H9 (cell line): ENCODE measurements at regions not wholly inside any gene's neighbourhood (a gene's known extent, or its start where the extent isn't known, plus 50 kb on each side); places are given as distances from the start of the nearest gene placed in this dataset.
A peak's percentile ranks its signal among the peaks of the same experiment; 100 is the strongest.

ENCODE experiments used
- DNase-seq: peaks from one replicate; pipeline ENCODE4 v3.0.0-alpha.2; 2017
- H2AFZ ChIP-seq: one replicate; pipeline ENCODE4 v1.6.1; 2013; ENCODE audit warnings: mild to moderate bottlenecking, low read length, control low read depth, moderate library complexity
- H2AK5ac ChIP-seq: 2 replicates; pipeline ENCODE4 v1.6.1; 2013; ENCODE audit warnings: low read length, control low read depth, mixed read lengths; ENCODE audit not compliant: insufficient read length
- H2BK120ac ChIP-seq: one replicate; pipeline ENCODE4 v1.6.1; 2013; ENCODE audit warnings: low read depth, mild to moderate bottlenecking, low read length, control low read depth, inconsistent platforms; ENCODE audit not compliant: poor library complexity, severe bottlenecking
- H2BK12ac ChIP-seq: 2 replicates; pipeline ENCODE4 v1.6.1; 2013; ENCODE audit warnings: low read length, control low read depth, mixed read lengths, low read depth; ENCODE audit not compliant: insufficient read length
- H2BK15ac ChIP-seq: 2 replicates; pipeline ENCODE4 v1.6.1; 2013; ENCODE audit warnings: low read depth, low read length, control low read depth
- H2BK20ac ChIP-seq: one replicate; pipeline ENCODE4 v1.6.1; 2013; ENCODE audit warnings: low read depth, mild to moderate bottlenecking, low read length, control low read depth, inconsistent platforms; ENCODE audit not compliant: poor library complexity, severe bottlenecking
- H2BK5ac ChIP-seq: 2 replicates; pipeline ENCODE4 v1.6.1; 2013; ENCODE audit warnings: low read length, control low read depth, mixed read lengths; ENCODE audit not compliant: insufficient read length
- H3K14ac ChIP-seq: 2 replicates; pipeline ENCODE4 v1.6.1; 2013; ENCODE audit warnings: low read length, control low read depth; ENCODE audit not compliant: insufficient read depth
- H3K18ac ChIP-seq: 2 replicates; pipeline ENCODE4 v1.6.1; 2013; ENCODE audit warnings: low read depth, mild to moderate bottlenecking, mixed read lengths, low read length, control low read depth; ENCODE audit not compliant: insufficient read length
- H3K23ac ChIP-seq: 2 replicates; pipeline ENCODE4 v1.6.1; 2013; ENCODE audit warnings: low read length, control low read depth, mixed read lengths, low read depth; ENCODE audit not compliant: insufficient read length
- H3K23me2 ChIP-seq: 2 replicates; pipeline ENCODE4 v1.6.1; 2013; ENCODE audit warnings: low read depth, mild to moderate bottlenecking, mixed read lengths, low read length, control low read depth; ENCODE audit not compliant: insufficient read length, poor library complexity, severe bottlenecking
- H3K27ac ChIP-seq: 2 replicates; pipeline ENCODE4 v1.5.1; 2013; ENCODE audit warnings: low read length, control low read depth, mixed read lengths, low read depth; ENCODE audit not compliant: insufficient read length
- H3K27me3 ChIP-seq: 2 replicates; pipeline ENCODE4 v1.6.1; 2013; ENCODE audit warnings: low read length, control low read depth, inconsistent platforms; ENCODE audit not compliant: insufficient read depth
- H3K4ac ChIP-seq: 2 replicates; pipeline ENCODE4 v1.6.1; 2013; ENCODE audit warnings: low read depth, mild to moderate bottlenecking, control low read depth, inconsistent platforms, low read length, moderate library complexity
- H3K4me1 ChIP-seq: 2 replicates; pipeline ENCODE4 v1.6.1; 2013; ENCODE audit warnings: low read length, control low read depth, inconsistent platforms; ENCODE audit not compliant: insufficient read depth
- H3K4me2 ChIP-seq: 2 replicates; pipeline ENCODE4 v1.6.1; 2013; ENCODE audit warnings: low read length, control low read depth, mixed read lengths; ENCODE audit not compliant: insufficient read length, insufficient read depth
- H3K56ac ChIP-seq: 2 replicates; pipeline ENCODE4 v1.6.1; 2013; ENCODE audit warnings: low read depth, mild to moderate bottlenecking, mixed read lengths, low read length, control low read depth; ENCODE audit not compliant: insufficient read length
- H3K79me1 ChIP-seq: 2 replicates; pipeline ENCODE4 v1.6.1; 2013; ENCODE audit warnings: low read depth, mild to moderate bottlenecking, moderate library complexity, low read length, control low read depth, inconsistent platforms; ENCODE audit not compliant: insufficient read depth, poor library complexity, severe bottlenecking
- H3K79me2 ChIP-seq: 2 replicates; pipeline ENCODE4 v1.6.1; 2013; ENCODE audit warnings: low read length, control low read depth, inconsistent platforms; ENCODE audit not compliant: insufficient read depth
- H3K9ac ChIP-seq: 2 replicates; pipeline ENCODE4 v1.6.1; 2013; ENCODE audit warnings: low read length, control low read depth, mixed read lengths; ENCODE audit not compliant: insufficient read length; ENCODE audit errors: extremely low read depth
- H3K9me3 ChIP-seq: one replicate; pipeline ENCODE4 v1.6.1; 2013; ENCODE audit warnings: low read depth, low read length, inconsistent platforms; ENCODE audit not compliant: control insufficient read depth
- H3T11ph ChIP-seq: one replicate; pipeline ENCODE4 v1.6.1; 2013; ENCODE audit warnings: mild to moderate bottlenecking, low read length, control low read depth, inconsistent platforms
- H4K20me1 ChIP-seq: one replicate; pipeline ENCODE4 v1.6.1; 2013; ENCODE audit not compliant: control insufficient read depth, insufficient read length, insufficient read depth
- H4K5ac ChIP-seq: 2 replicates; pipeline ENCODE4 v1.6.1; 2013; ENCODE audit warnings: low read depth, mild to moderate bottlenecking, mixed read lengths, low read length, control low read depth; ENCODE audit not compliant: insufficient read length
- H4K8ac ChIP-seq: replicated peaks from 2 replicates; pipeline ENCODE4 v1.6.1; 2013; ENCODE audit warnings: low read length, control low read depth, mixed read lengths, low read depth; ENCODE audit not compliant: insufficient read length
- H4K91ac ChIP-seq: 2 replicates; pipeline ENCODE4 v1.6.1; 2013; ENCODE audit warnings: low read depth, mild to moderate bottlenecking, moderate library complexity, mixed read lengths, low read length, control low read depth; ENCODE audit not compliant: insufficient read length
- H3K27ac Mint-ChIP-seq, 3 experiments: 2 replicates in 2 of 3; 3 replicates in 1 of 3; pipeline ENCODE4 v1.8.0; 2020 to 2021; ENCODE audit warnings: mixed read lengths in 3 of 3, mild to moderate bottlenecking in 1 of 3, moderate library complexity in 1 of 3
- H3K27me3 Mint-ChIP-seq: 2 replicates; pipeline ENCODE4 v1.8.0; 2021; ENCODE audit warnings: low read depth, mild to moderate bottlenecking, moderate library complexity, mixed read lengths
- H3K36me3 Mint-ChIP-seq, 3 experiments: 2 replicates in 2 of 3; 3 replicates in 1 of 3; pipeline ENCODE4 v1.8.0; 2020 to 2021; ENCODE audit warnings: low read depth in 3 of 3, mixed read lengths in 3 of 3; ENCODE audit not compliant: insufficient read depth in 1 of 3
- H3K4me1 Mint-ChIP-seq, 2 experiments: 2 replicates each; pipeline ENCODE4 v1.8.0; 2020; ENCODE audit warnings: mixed read lengths in 2 of 2
- H3K4me3 Mint-ChIP-seq, 2 experiments: 2 replicates in 1 of 2; 3 replicates in 1 of 2; pipeline ENCODE4 v1.8.0; 2020 to 2021; ENCODE audit warnings: mild to moderate bottlenecking in 2 of 2, mixed read lengths in 2 of 2, moderate library complexity in 1 of 2
- H3K9me3 Mint-ChIP-seq, 2 experiments: 2 replicates in 1 of 2; 3 replicates in 1 of 2; pipeline ENCODE4 v1.8.0; 2020; ENCODE audit warnings: mild to moderate bottlenecking in 2 of 2, mixed read lengths in 2 of 2, moderate library complexity in 1 of 2
- CTCF ChIP-seq: fragments of 200-600 bp; sonication (generic); conservative IDR thresholded peaks from 3 replicates; pipeline ENCODE4 v1.8.0; 2021; ENCODE audit warnings: antibody characterized with exemption, mild to moderate bottlenecking
- WGBS: extraction: QIAGEN DNeasy Blood & Tissue Kit; methylation state at CpG from one replicate; pipeline ENCODE4 v1.1.7; 2013; ENCODE audit warnings: missing lambda C conversion rate, low lambda C conversion rate, mixed read lengths; ENCODE audit not compliant: insufficient read length; ENCODE audit errors: extremely low coverage; 5-methylcytosine and 5-hydroxymethylcytosine counted together

DNA sequence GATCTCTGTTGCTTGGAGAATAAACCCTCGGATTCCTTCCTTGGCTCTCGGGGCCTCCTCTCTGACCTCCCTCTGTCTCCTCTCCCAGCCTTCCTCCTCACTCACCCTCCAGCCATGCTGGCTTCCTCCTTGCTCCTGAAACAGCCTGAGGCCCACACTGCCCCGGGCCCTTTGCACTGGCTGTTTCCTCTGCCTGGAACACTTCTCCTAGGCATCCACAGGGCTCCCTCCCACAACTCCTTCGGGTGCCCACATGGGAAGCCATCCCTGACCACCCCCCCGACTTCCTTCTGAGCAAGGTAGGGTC is 87.7 kb downstream of the CEBPB start:
- no peaks in the 10 kb centered on the region for H4K20me1 ChIP-seq
- no peak overlapping the region for H2BK5ac ChIP-seq
- no peaks in the 10 kb centered on the region; a peak in 2 of 5 replicates for H3K9me3 Mint-ChIP-seq
- no peaks in the 10 kb centered on the region for H3K36me3 Mint-ChIP-seq
- no peaks in the 10 kb centered on the region for H3K79me1 ChIP-seq
- no peak overlapping the region for H2BK12ac ChIP-seq
- no peaks in the 10 kb centered on the region for H3K9me3 ChIP-seq
- H3K4ac ChIP-seq, result no peak overlapping the region
- no peak overlapping the region for H4K91ac ChIP-seq
- no peak overlapping the region for H3K9ac ChIP-seq
- no peak overlapping the region for H2BK120ac ChIP-seq
- no peaks in the 10 kb centered on the region for H3K79me2 ChIP-seq
- no CpG with 5 or more reads among the region's 5 CpGs for WGBS
- no peak for DNase-seq
- no peak overlapping the region for H2AFZ ChIP-seq
- H3T11ph ChIP-seq, result no peak overlapping the region
- H3K27ac Mint-ChIP-seq, result peak overlapping the region in 2 of 3 experiments; percentile 38 to 39; a peak in 2 of 7 replicates
- no peaks in the 10 kb centered on the region for H3K4me1 ChIP-seq
- H2AK5ac ChIP-seq, result no peak overlapping the region
- no peak overlapping the region for H4K8ac ChIP-seq
- peaks cover 0 to 12% of the 10 kb centered on the region in 2 experiments; a peak in 1 of 4 replicates for H3K4me1 Mint-ChIP-seq
- H3K27me3 ChIP-seq, result no peaks in the 10 kb centered on the region
- no peak overlapping the region for H3K18ac ChIP-seq
- H2BK15ac ChIP-seq, result no peak overlapping the region
- H3K27me3 Mint-ChIP-seq, result peaks cover 8% of the 10 kb centered on the region
- no peak overlapping the region for H3K27ac ChIP-seq
- H3K14ac ChIP-seq, result no peak overlapping the region
- no peak overlapping the region for H3K23ac ChIP-seq
- no peak overlapping the region for H3K56ac ChIP-seq
- TF ChIP-seq CTCF, result no peak
- H3K4me3 Mint-ChIP-seq, result no peak overlapping the region
- no peak overlapping the region for H2BK20ac ChIP-seq
- no peaks in the 10 kb centered on the region for H3K23me2 ChIP-seq
- no peak overlapping the region for H4K5ac ChIP-seq
- H3K4me2 ChIP-seq, result no peak overlapping the region
